ENCODE measurements at regions not wholly inside any gene's neighbourhood (a gene's known extent, or its start where the extent isn't known, plus 50 kb on each side); places are given as distances from the start of the nearest gene placed in this dataset.

- no peak overlapping the region for H3K4me3 ChIP-seq (ENCODE audit: low read length)
- TF ChIP-seq CTCF (IDR thresholded peaks at IDR 0.05; ENCODE audit: insufficient read depth, low read depth, low read length, missing control alignments), result no peak
- no peak for DNase-seq (ENCODE audit: low read depth)
Observed at GRCh38 chr4:130648570-130648969, 1552.6 kb downstream of the C4orf33 start.

GRCh38 chr4:130653842-130654241 lies 1557.9 kb downstream of the C4orf33 start:
- no peak for TF ChIP-seq CTCF (IDR thresholded peaks at IDR 0.05; ENCODE audit: insufficient read depth, low read depth, low read length, missing control alignments)
- H3K4me3 ChIP-seq (ENCODE audit: low read length), result no peak overlapping the region
- DNase-seq (ENCODE audit: low read depth), result no peak

- no peak for TF ChIP-seq CTCF (IDR thresholded peaks at IDR 0.05; ENCODE audit: insufficient read depth, low read depth, low read length, missing control alignments)
- no peak for DNase-seq (ENCODE audit: low read depth)
- no peak overlapping the region for H3K4me3 ChIP-seq (ENCODE audit: low read length)
Observed at GRCh38 chr4:130659320-130659719, 1563.4 kb downstream of the C4orf33 start.

GRCh38 chr4:130668859-130669258 lies 1572.9 kb downstream of the C4orf33 start:
- no peak for DNase-seq (ENCODE audit: low read depth)
- no peak for TF ChIP-seq CTCF (IDR thresholded peaks at IDR 0.05; ENCODE audit: insufficient read depth, low read depth, low read length, missing control alignments)
- no peak overlapping the region for H3K4me3 ChIP-seq (ENCODE audit: low read length)

- H3K4me3 ChIP-seq (ENCODE audit: low read length), result no peak overlapping the region
- no peak for TF ChIP-seq CTCF (IDR thresholded peaks at IDR 0.05; ENCODE audit: insufficient read depth, low read depth, low read length, missing control alignments)
- no peak for DNase-seq (ENCODE audit: low read depth)
Observed at GRCh38 chr4:130675266-130675665, 1579.3 kb downstream of the C4orf33 start.

GRCh38 chr4:130689181-130689580 lies 1593.2 kb downstream of the C4orf33 start:
- H3K4me3 ChIP-seq (ENCODE audit: low read length), result no peak overlapping the region
- no peak for TF ChIP-seq CTCF (IDR thresholded peaks at IDR 0.05; ENCODE audit: insufficient read depth, low read depth, low read length, missing control alignments)
- DNase-seq (ENCODE audit: low read depth), result no peak

- DNase-seq (ENCODE audit: low read depth), result no peak
- no peak overlapping the region for H3K4me3 ChIP-seq (ENCODE audit: low read length)
- TF ChIP-seq CTCF (IDR thresholded peaks at IDR 0.05; ENCODE audit: insufficient read depth, low read depth, low read length, missing control alignments), result no peak
Observed at GRCh38 chr4:130698251-130698650, 1602.3 kb downstream of the C4orf33 start.
